HTR-8/SVneo (cell line): ENCODE measurements at regions not wholly inside any gene's neighbourhood (a gene's known extent, or its start where the extent isn't known, plus 50 kb on each side); places are given as distances from the start of the nearest gene placed in this dataset.
"Not testable (repeated sequence)": the region's sequence is repeated elsewhere in the genome, so short reads cannot be mapped to it uniquely, and the experiment has no call there.

Experiments
- DNase-seq: peaks from one replicate; pipeline ENCODE4 v3.0.0; 2011; ENCODE audit warnings: low spot score, mixed read lengths; ENCODE audit not compliant: insufficient read length
- FAIRE-seq: peaks from 2 replicates; lab custom pipeline; 2011; peaks lifted over from hg19 to GRCh38; lab: Jason Lieb, UNC

DNA sequence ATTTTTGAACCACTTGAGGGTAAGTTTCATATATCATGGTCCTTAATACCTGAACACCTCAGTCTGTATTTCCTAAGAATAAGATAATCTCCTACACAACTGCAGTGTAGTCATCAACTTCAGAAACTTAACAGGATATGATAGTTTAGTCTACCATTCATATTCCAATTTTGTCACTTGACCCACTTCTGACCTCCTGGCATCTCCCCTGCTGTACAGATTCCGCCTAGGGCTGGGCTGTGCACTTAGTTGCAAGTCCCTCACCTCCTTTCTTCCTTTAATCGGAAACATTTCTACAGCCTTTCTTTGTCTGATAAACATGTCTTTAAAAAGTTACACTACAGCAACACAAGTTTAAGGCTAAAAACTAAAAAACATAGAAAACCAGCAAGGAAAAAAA is 218.4 kb upstream of the SLCO3A1 start:
- no peak for FAIRE-seq
- DNase-seq, result no peak

DNA sequence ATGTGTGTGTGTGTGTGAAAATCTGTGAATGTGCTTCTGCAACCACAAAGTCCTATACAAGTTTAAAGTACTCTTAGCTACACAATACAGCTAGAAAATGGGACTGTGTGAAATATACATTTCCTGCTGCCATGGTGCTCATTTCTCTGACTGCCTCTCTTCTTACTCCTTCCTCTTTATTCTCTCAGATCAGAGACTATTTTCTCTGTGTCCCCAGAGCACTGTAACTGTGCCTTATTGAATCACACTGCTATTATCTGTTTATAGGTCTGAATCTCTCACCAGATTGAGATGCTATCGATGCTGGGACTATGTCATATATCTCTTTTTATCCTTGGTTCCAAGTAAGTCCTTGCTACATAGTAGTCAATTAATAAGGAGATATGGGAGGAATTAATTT is 217.9 kb upstream of the SLCO3A1 start:
- no peak for FAIRE-seq
- DNase-seq, result no peak

DNA sequence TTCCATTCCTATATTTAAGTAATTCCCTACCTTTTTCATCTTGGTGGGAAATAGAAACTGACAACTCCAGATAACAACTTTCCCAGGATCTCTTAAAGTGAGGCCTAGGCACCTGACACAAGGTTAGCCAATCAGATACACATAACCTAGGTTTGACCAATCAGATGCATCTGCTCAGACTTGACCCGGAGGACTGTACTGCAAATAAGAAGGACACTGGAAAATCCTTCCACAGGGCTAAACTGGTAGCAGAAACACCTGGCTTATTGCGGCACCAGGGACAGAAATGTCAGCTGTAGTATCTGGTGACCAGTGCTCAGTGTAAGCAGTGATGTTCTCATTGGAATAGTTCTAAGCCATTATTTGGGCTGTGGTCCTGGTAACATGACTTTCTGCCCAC is 204.5 kb upstream of the SLCO3A1 start:
- DNase-seq (no peak), FAIRE-seq (no peak)

DNA sequence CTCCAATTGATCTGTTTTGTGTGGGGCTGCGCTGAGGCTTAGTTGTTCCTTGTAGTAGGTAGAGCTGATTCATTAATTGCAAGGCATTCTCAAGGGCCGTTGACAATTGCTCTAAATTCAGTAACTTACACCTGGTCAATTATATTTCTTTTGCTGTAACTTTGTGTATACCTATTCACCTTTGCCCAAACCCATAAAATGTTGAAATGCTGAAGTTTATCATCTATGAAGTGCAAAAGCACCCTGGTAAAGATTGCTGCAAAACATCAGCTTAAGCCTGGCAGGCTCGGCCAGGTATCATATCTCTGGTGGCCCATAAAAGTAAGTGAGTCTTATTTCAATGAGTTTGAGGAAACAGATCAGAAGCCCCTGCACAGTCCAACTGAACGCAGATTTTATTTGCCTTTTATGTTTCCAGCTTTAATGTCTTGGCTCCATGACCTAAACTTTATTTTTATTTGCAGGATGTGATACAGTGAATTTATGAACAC is 203.6 kb upstream of the SLCO3A1 start:
- FAIRE-seq (no peak), DNase-seq (no peak)

DNA sequence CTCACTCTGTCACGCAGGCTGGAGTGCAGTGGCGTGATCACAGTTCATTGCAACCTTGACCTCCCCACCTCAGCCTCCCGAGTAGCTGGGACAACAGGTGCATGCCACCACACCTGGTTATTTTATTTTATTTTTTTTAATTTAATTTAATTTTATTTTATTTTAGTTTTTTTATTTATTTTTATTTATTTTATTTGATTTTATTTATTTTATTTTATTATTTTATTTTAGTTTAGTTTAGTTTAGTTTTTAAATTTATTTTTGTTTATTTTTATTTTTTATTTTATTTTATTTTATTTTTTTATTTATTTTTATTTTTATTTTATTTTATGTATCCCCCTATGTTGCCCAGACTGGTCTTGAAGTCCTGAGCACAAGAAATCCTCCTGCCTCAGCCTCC is 202.3 kb upstream of the SLCO3A1 start:
- FAIRE-seq (no peak), DNase-seq (no peak)

DNA sequence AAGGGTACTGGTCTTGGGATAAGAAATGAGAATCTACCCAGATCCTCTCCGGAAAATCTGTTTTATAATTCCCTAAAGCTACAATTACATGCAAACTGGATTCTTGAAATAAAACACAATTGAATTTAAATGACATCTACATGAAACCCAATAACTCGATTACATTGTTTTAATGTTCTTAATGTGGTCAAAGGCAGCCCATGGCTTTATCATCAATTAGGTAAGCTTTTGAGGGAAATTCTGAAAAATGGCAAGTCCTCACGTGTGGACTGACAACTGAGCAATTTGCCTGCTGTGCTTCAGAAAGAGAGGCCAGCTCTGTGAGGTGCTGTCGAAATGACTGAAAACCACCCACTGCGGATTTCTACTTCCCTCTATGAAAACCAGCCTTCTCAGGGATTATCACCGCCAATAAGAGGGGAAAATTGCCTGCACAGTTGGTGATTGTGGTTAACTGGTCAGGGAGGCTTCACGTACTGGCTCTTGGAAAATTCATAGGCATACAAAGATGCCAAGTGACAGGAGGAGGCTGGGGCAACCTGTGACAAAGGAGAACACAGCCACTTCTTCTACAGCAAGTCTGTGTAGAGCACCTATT is 200.8 kb upstream of the SLCO3A1 start:
- FAIRE-seq (no peak), DNase-seq (no peak)

DNA sequence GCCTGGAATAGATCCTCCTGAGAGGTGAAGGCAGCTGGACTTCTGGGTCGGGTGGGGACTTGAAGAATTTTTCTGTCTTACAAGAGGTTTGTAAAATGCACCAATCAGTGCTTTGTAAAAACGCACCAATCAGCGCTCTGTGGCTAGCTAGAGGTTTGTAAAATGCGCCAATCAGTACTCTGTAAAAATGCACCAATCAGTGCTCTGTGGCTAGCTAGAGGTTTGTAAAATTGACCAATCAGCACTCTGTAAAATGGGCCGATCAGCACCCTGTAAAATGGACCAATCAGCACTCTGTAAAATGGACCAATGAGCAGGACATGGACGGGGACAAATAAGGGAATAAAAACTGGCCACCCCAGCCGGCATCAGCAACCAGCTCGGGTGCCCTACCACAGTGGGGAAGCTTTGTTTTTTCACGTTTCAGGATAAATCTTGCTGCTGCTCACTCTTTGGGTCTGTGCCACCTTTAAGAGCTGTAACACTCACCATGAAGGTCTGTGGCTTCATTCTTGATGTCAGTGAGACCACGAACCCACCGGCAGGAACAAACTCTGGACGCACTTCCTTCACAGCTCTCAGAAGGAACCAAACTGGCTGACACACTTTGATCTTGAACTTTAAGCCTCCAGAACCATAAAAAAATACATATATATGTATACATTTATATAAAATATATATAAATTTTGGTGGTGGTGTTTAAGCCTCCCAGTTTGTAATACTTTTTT is 197.8 kb upstream of the SLCO3A1 start:
- DNase-seq, FAIRE-seq: not testable (repeated sequence)

DNA sequence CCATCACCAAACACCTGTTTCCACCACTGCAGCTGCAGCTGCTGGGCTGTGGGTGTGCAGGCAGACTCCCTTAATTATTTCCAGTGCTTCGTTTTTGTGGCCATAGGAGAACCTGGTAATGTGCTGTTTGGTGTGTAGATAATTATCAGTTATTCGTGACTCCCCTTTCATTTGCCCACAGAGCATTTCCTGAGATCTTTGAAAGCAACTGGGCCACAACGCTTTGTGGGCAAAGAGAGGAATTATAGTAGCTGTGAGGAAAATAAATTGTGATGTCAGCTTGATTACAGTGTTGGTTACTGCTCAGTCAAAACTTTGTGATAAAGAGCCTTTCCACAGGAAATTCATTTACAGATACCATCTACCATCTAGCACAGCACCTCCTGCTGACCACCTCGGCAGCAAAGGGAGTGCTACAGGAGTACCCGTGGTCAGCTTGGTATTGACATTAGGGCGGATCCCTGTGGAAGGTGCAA is 193.3 kb upstream of the SLCO3A1 start:
- no peak for DNase-seq

DNA sequence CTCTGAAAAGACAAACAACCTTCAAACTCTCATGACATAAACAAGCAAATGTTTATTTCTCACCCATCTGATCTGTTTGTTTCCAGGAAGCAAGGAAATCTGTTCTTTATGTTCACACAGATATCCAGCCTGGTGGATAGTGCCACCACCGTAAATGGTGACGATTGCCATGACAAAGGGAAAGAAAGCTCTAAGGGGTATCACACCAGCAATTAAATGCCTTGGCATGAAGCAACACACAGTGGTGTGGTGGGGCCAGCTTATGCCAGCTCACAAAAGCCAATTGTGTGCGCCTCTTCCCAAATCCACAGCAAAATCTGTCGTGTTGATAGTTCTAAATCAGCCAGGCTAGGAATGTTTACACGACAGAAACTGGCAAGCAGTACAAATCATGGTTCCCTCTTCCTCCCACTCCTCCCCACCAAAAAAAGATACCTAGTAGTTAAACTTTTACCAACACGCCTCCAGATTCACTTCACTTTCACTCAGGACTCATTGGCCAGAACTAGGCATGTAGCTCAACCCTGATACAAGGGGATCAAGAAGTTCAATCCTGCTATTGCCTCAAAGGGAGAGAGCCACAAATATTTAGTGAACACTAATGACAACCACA is 189.2 kb upstream of the SLCO3A1 start:
- no peak for DNase-seq
- no peak for FAIRE-seq

More for the DNA sequence above, 193.3 kb upstream of the SLCO3A1 start:
- FAIRE-seq, result no peak

DNA sequence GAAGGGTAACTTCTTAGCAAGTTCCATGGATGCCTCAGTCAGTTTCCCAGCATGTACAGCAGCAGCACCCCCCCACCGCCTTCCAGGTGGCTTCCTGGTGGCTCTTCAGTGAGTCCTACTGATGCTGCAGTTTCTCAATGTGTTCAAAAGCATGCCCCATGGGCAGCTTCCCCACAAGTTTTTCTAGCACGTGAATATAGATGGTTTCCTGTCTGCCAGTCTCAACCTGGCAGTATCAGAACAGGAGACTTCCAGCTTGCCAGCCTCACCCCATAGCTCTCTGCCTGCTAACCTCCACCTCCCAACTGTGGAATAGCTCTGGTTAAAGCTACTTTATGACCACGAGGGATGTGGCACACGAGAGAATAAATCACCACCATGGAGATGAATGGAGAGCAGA is 188.3 kb upstream of the SLCO3A1 start:
- no peak for FAIRE-seq
- no peak for DNase-seq

DNA sequence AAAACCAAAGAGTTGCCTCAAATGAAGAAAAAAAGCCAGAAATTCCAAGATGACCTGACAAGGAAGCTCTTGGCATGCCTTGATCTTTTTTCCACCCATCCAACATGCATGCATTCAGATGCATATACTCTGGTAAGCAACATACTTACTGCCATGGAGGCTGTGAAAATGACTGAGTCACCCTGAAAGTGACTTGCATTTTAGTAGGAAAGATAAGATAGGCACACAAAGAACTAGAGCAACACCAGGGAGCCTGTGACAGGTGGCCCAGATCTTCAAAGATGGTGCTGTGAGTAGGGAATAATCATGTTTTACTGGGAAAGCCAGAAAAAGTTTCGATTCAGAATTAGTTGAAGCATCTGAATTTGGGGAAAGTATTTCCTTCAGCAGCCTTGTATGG is 185.1 kb upstream of the SLCO3A1 start:
- DNase-seq (no peak), FAIRE-seq (no peak)

DNA sequence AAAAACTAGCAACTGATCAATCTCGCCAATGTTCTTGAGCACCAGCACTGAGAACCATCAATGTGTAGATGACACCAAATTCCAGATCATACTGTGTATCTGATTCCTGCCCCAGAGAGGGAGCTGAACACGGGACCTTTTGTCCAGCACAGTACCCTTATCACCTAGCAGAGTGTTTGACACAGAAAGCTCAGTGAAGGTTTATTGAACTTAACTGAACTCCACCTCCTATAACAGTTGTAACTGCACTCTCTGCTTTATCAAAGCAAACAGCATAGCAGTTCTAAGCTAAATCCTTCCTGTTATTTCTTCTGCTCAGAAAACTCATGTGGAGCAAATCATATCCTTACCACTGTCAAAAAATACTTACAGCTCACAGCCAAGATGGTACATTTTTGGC is 183.4 kb upstream of the SLCO3A1 start:
- FAIRE-seq, result no peak
- DNase-seq, result no peak

DNA sequence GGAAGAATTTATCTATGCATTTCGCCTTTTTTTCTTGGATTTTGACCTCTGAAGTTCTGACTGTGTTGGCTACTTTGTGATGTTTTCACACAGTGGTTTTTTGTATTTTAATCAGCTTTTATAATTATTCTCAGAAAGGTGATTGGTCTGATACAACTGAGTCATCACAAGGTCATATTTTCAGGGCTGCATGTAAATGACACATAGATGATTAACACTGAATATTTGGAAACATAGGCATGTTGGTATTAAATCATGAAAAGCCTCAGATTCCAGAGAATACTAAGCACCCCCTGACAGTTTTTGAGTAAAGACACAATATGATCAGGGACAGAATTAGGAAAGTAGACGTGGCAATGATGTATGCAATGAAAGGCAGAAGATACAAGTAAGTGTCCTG is 175.5 kb upstream of the SLCO3A1 start:
- FAIRE-seq, result no peak
- DNase-seq, result no peak

DNA sequence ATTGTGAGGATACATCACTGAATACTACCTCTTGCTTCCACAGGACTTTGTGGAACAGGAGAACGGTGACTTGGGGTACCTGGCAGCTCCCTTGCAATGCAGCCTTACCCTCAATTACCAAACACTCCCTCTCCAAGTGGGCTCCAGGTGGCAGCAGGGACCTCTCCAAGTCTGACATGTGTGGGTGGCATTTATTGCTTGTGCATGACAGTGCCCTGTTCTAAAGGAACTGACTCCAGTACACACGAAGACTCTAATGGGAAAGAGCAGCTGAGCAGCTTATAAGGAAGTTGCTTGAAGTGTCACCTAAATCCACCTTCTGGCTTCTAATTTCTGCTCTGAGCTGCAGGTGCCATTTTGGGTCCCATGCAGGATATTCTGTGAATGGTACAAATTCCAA is 174.1 kb upstream of the SLCO3A1 start:
- DNase-seq (no peak), FAIRE-seq (no peak)

DNA sequence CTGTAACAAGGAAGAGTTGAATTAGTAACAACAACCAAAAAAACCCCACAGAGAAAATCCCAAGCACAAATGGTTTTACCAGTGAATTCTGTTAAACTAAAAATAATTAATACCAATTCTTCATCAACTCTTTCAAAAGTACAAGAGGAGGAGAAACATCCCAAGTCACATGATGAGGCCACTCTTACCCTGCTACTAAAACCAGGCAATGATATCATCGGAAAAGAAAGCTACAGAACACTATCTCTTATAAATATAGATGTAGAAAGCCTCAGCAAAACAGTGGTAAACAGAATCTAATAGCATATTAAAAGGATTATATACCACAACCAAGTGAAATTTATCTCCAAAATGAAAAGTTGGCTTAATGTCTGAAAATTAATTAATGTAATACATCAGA is 168.1 kb upstream of the SLCO3A1 start:
- FAIRE-seq (no peak), DNase-seq (no peak)

DNA sequence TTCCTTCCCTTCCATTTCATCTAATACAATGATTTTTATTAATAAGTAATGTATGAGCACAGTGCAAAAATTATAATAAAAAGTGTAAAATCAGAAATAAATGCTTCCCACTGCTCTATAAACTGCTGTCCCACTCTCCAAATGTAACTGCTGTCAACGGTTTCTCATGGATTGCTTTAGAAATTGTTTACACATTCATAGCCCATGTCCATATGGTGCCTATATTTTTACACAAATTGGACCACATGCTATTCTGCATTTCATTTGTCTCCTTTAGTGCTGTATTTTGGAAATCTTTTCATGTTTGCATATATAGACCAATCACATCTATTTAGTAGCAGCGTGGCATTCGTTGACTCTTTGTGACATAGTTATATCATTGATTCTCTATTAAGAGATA is 164.7 kb upstream of the SLCO3A1 start:
- no peak for FAIRE-seq
- no peak for DNase-seq

DNA sequence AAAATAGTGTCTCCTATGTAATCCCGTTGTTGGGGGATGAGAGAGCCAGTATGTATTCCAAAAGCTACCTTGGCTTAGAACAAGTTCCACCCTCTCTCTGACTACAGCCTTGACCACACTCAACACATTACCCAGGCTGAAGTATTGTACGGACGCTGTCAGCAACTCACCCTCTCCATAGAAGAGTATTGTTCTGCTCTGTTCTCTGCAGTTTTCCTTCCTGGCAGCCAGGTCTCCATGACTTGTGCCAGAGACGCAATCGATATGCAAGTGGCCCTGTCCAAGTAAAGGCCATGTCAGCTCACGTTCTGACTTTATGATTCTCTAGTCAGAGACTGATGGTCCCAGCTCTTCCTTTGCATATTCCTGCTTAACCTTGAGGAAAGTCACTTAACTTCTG is 164.1 kb upstream of the SLCO3A1 start:
- DNase-seq (no peak), FAIRE-seq (no peak)

DNA sequence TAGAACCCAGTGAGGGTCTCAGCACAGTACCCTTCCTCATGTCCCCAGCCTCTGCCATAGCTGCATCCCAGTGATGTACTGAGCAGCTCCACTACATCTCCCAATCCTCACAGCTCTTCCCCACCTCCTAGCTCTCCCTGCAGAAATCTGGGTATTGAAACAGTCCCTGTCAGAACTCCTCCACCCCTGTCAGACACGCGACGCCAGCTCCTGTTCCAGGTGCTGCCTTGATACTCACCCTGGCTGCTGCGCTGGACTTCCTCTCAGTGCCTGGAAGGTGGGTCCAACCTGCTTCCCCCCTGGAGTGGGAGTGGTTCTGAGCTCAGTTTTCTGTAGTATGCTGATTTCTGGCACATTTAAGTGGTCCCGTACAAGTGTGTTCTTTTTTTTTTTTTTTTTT is 160.9 kb upstream of the SLCO3A1 start:
- DNase-seq (no peak), FAIRE-seq (no peak)

DNA sequence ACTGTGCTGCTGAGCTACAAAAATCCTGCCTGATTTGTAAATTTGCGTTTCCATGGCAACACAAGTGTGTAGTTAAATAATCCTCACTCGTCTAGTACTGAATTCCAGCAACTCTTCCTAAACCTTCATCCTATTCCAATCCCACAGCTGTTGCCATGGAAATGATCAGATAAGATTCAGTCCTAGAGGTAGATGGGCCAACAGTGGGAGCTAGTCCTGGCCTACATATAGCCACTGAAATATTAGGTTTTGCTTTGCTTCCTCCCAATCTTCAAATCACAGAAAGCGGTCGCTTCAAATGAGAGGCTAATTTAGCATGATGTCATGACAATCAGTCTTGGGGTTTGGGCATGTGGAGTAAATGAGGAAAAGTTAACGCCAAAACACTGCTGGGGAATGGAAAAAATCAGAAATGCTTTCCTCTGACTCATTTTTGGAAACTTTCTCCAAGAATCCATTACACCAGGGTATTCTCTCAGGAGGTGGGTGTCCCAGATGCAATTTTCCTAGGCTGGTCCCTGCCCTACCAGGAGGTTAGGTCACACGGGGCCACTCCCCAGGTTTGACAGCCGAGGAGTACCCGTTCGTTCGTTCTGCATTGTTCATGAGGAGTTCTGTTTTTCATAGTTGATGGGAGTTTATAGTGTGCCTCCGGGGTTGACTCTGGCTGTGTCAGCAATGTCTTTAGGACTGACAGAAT is 159.2 kb upstream of the SLCO3A1 start:
- DNase-seq, result no peak
- no peak for FAIRE-seq

DNA sequence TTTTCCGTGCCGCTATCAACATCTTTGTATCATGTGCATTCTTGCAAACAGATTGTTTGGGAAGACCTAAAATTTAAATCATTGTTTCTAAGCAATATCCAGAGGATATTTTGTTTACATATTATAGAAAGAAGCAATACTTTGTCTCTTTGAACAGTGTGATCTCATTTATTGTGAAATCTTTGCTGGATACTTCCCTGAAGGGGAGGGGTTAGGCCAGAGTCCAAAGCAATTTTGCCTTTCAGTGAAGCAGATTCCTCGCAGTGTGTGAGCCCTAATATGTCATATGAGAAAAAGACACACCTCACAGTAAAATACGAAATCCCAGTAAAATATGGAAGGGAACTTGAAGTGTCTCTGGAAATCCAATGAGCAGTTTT is 158.7 kb upstream of the SLCO3A1 start:
- no peak for DNase-seq
- no peak for FAIRE-seq

DNA sequence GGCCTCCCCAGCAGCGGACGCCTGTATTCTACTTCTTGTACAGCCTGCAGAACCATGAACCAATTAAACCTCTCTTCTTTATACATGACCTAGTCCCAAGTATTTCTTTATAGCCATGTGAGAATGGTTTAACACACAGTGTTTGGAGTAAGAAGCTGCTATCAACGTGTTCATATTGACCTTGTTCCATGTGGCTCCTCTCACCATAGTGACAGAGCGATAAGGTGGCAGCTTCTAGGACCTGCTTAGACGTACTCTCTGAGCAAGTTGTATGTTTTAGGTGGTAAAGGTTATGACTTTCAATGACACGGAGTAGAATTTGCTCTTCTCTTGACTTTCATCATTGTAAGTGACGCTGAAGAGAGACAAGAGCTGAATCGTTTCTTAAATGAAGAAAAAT is 157.7 kb upstream of the SLCO3A1 start:
- no peak for FAIRE-seq
- DNase-seq, result no peak
